ENCODE measurements at regions not wholly inside any gene's neighbourhood (a gene's known extent, or its start where the extent isn't known, plus 50 kb on each side); places are given as distances from the start of the nearest gene placed in this dataset.

DNA sequence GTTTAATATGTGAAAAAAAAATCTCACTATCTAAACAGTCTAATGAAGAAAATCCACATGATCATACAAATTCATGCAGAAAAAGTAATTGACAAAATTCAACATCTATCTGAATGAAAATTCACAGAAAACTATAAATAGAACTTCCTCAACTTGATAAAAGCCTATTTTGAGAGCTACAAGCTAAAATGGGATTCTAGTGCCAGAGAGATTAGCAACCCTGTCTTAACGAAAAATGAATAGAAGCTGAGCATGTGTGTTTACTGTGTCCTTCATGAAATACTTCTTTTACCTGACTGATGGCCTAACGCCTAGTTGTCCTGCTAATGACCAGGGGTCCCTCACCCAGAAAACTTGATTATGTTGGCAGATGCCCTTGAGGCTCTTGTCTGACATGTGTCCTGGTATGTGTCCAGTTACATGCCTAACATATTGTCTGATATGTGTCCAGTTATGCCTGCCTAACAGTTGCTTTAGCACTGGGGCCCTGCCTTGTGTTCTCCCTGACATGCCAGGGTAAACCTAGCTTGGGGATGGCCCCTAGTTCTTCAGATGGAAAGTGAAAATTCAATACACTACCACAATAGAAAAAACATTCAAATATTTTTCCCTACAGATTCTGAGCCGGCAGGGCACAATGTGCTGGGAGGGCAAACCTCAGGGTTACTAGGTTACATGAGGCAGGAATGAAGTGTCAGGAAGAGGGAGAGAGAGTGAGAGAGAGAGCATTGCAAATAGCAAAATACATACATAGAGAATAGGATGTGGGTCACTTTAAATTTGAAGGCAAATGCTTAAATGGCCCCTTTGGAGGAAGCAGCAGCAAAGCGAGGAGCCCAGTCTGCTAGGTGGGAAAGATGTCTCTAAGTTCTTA is 834.0 kb downstream of the CDH11 start:
- ATAC-seq (ENCODE audit: low FRiP score) (no peak), DNase-seq (ENCODE audit: low spot score) (no peak)
- TF ChIP-seq, protein P1, sequence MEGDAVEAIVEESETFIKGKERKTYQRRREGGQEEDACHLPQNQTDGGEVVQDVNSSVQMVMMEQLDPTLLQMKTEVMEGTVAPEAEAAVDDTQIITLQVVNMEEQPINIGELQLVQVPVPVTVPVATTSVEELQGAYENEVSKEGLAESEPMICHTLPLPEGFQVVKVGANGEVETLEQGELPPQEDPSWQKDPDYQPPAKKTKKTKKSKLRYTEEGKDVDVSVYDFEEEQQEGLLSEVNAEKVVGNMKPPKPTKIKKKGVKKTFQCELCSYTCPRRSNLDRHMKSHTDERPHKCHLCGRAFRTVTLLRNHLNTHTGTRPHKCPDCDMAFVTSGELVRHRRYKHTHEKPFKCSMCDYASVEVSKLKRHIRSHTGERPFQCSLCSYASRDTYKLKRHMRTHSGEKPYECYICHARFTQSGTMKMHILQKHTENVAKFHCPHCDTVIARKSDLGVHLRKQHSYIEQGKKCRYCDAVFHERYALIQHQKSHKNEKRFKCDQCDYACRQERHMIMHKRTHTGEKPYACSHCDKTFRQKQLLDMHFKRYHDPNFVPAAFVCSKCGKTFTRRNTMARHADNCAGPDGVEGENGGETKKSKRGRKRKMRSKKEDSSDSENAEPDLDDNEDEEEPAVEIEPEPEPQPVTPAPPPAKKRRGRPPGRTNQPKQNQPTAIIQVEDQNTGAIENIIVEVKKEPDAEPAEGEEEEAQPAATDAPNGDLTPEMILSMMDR (IDR thresholded peaks at IDR 0.05): no peak

DNA sequence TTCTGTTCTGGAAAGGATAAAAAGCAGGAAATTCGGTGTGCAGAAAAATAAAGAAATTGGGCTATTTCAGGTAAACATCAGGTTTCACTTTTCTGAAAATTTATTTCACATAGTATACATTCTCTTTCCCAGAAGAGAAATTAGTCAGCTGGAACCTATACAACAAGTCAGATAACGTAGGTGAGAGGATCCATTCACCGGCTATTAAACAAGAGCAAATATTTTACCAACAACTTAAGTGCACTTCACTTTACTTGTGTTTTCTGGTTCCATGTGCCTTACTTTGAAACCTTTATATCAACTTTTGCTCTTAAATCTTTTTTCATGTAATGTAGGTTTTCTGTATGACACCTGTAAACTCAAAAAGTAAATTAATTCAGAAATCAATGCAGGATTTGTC is 839.7 kb downstream of the CDH11 start:
- DNase-seq (ENCODE audit: low spot score): no peak
- TF ChIP-seq, protein P1 (IDR thresholded peaks at IDR 0.05): no peak
- no peak for ATAC-seq (ENCODE audit: low FRiP score)

DNA sequence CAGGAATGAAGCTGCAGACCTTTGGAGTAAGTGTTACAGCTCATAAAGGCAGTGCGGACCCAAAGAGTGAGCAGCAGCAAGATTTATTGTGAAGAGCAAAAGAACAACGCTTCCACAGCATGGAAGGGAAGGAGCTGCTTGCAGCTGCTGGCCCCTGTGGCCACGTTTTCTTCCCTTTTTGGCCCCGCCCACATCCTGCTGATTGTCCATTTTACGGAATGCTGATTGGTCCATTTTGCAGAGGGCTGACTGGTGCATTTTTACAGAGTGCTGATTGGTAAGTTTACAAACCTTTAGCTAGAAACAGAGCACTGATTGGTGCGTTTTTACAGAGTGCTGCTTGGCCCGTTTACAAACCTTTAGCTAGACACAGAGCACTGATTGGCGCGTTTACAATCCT is 841.5 kb downstream of the CDH11 start:
- DNase-seq (ENCODE audit: low spot score): no peak
- ATAC-seq (ENCODE audit: low FRiP score): no peak
- TF ChIP-seq, protein P1 (IDR thresholded peaks at IDR 0.05): no peak

DNA sequence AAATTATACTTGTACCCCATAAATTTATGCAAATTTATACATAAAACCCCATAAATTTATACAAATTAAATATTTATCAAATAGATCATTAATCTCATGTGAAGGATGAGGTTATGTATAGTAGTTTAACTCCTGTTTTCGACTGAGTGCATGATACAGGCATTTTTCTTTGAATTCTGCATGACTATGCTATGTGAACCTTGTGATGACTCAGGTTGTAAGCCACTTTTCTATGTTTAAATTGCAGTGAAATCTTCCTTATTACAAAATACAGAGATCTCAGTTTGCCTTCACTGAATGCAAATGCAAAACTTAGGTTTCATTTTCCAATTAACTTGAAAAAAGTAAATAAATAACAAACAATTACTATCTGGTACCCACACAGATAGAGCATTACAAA is 843.7 kb downstream of the CDH11 start:
- ATAC-seq (ENCODE audit: low FRiP score): no peak
- TF ChIP-seq, protein P1 (IDR thresholded peaks at IDR 0.05): no peak

DNA sequence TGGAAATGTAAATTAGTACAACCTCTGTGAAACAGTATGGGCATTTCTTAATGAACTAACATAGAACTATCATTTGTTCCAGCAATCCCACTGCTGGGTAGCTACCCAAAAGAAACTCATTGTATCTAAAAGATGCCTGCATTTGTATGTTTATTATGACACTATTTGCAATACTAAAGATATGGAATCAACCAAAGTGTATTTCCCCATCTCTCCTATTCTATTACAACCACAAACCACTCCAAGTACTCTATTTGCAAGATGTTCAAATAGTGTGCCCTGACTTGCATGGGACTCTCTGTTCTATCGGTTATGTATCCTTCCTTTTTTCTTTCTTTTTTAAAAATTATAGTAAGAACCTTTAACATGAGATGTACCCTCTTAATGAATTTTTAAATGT is 845.2 kb downstream of the CDH11 start:
- DNase-seq (ENCODE audit: low spot score) (no peak), ATAC-seq (ENCODE audit: low FRiP score) (no peak)
- TF ChIP-seq, protein P1 (IDR thresholded peaks at IDR 0.05): no peak

More for the DNA sequence above, 843.7 kb downstream of the CDH11 start:
- DNase-seq (ENCODE audit: low spot score): no peak

DNA sequence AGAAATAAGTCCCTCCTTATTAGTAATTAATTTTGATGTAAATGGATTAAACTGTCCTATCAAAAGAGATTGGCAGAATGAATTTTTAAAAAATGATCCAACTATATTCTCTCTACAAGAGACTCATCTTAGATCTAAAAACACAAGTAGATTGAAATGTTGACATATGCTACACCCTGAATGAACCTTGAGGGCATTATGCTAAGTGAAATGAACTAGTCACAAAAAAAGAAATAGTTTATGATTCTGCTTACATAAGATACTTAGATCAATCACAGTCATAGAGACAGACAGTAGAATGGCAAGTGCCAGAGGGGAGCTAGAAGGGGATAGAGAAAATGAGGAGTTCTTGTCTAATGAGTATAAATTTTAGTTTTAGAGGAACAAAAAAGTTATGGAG is 849.8 kb downstream of the CDH11 start:
- DNase-seq (ENCODE audit: low spot score): no peak
- TF ChIP-seq, protein P1 (IDR thresholded peaks at IDR 0.05): no peak
- ATAC-seq (ENCODE audit: low FRiP score): no peak

DNA sequence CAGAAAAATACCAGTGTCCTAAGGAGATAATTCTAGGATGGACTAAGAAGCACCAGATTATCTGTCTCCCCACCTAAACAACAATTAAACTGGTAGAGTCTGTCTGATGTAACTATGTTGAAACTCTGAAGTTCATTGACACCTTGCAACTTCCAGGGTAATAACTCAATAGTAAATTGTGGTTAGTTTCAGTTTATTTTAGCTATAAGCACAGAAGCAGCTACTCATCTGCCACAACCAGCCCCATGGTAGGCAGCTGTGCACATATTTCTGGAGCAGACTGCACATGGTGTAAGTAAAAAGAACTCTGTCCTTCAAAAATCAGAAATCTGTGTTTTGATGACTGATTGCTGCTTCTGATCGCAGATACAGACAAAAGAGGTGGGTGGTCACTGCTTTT is 852.1 kb downstream of the CDH11 start:
- TF ChIP-seq, protein P1 (IDR thresholded peaks at IDR 0.05): no peak
- DNase-seq (ENCODE audit: low spot score): no peak
- ATAC-seq (ENCODE audit: low FRiP score): no peak

Data from omental fat pad (tissue), 3 donors.